Small intestine (tissue), 7 donors: ENCODE measurements at regions not wholly inside any gene's neighbourhood (a gene's known extent, or its start where the extent isn't known, plus 50 kb on each side); places are given as distances from the start of the nearest gene placed in this dataset.

Source experiments
- DNase-seq, 2 donors: peaks; one replicate each; pipeline versions ENCODE4 v3.0.0 to v3.0.0-alpha.2; 2013
- FAIRE-seq: peaks from 2 replicates; lab custom pipeline; 2012; peaks lifted over from hg19 to GRCh38; lab: Jason Lieb, UNC
- H3K27ac ChIP-seq, 3 donors: one replicate each; pipeline ENCODE4 v1.5.1; 2013; ENCODE audit warnings: low read length in 2 of 3, mild to moderate bottlenecking in 2 of 3, control low read depth in 1 of 3, inconsistent platforms in 1 of 3, low read depth in 1 of 3, moderate library complexity in 1 of 3
- H3K27me3 ChIP-seq, 3 donors: one replicate each; pipeline ENCODE4 v1.6.1; 2013; ENCODE audit warnings: low read length in 3 of 3, inconsistent platforms in 1 of 3; ENCODE audit not compliant: control insufficient read depth in 3 of 3, insufficient read depth in 3 of 3
- H3K36me3 ChIP-seq, 3 donors: one replicate each; pipeline ENCODE4 v1.6.1; 2013; ENCODE audit warnings: low read length in 3 of 3, inconsistent platforms in 1 of 3, low read depth in 1 of 3, mild to moderate bottlenecking in 1 of 3, moderate library complexity in 1 of 3; ENCODE audit not compliant: control insufficient read depth in 3 of 3, insufficient read depth in 2 of 3
- H3K4me1 ChIP-seq, 3 donors: one replicate each; pipeline ENCODE4 v1.6.1; 2013; ENCODE audit warnings: low read length in 2 of 3, inconsistent platforms in 1 of 3, low read depth in 1 of 3, mild to moderate bottlenecking in 1 of 3, moderate library complexity in 1 of 3; ENCODE audit not compliant: control insufficient read depth in 3 of 3, insufficient read depth in 2 of 3
- H3K4me3 ChIP-seq, 3 donors: one replicate each; pipeline ENCODE4 v1.5.1; 2013; ENCODE audit warnings: low read length in 3 of 3, control low read depth in 1 of 3, inconsistent platforms in 1 of 3, low read depth in 1 of 3, mild to moderate bottlenecking in 1 of 3, moderate library complexity in 1 of 3
- H3K9me3 ChIP-seq, 2 donors: one replicate each; pipeline ENCODE4 v1.6.1; 2013; ENCODE audit warnings: low read depth in 1 of 2, low read length in 1 of 2; ENCODE audit not compliant: control insufficient read depth in 2 of 2, insufficient read depth in 1 of 2
- WGBS, 3 donors: extraction: QIAGEN DNeasy Blood & Tissue Kit; methylation state at CpG; one replicate each; pipeline ENCODE4 v1.1.7; 2013; 5-methylcytosine and 5-hydroxymethylcytosine counted together
- donor health status: healthy with polysubstance abuse.
- donor health status: control.
- donor health status: control.
- donor health status: Bipolar disorder and iron deficiency.
- donor health status: healthy.

DNA sequence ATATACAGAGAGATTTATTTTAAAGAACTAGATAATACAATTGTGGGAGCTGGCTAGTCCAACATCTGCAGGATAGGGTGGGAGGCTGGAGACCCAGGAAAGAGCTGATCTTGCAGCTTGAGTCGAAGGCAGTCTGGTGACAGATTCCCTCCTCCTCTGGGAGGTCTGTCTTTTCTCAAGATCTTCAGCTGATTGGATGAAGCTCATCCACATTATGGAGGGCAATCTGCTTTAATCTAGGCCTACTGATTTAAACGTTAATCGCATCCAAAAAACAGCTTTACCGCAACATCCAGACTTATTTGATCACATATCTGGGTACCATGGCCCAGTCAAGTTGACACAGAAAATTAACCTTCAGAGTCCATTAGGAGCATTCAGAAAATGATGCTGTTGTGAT, 168.1 kb downstream of the ATPSCKMT start:
- no peak for FAIRE-seq

DNA sequence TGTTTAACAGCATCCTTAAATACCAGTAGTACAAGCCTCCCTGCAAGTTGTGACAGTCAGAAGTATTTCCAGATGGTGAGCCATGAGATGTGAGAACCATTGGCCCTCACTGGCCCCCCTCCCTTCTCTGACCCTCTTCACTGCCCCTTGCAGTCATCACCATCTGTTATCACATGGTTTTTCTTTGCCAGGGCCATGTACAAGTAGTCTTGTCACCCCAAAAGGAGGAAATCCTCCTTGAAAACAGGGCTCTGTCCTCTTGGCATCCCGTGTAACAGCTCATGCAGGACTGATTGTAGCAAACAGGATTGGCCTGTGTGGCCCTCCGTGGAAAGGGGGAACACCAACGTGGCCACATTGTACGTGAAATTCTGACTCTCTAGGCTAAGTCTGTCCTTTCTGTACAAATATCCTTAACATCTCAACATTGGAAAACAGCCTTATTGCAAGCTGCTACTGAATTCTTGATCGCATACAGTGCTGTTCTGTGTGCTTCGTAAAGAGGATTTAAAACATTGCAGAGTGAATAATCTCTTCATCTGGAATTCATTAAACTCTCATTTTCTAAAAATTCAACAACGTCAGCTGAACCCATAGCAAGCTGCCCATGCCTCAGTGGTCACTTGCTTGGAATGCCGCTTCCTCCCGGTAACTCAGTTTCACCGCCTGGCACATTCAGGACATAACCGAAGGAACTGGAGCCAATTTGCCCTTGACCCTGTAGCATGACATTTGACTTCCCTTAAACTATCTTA, 171.7 kb downstream of the ATPSCKMT start:
- WGBS, 3 donors: 72 to 84% (median 83%) methylated on average over 11 of the region's 11 CpGs

More for the DNA sequence above, 168.1 kb downstream of the ATPSCKMT start:
- Histone ChIP-seq H3K9me3 (no peaks in the 10 kb centered on the region), H3K27ac (no peak overlapping the region), H3K27me3 (no peaks in the 10 kb centered on the region), H3K4me1 (no peaks in the 10 kb centered on the region), H3K36me3 (no peaks in the 10 kb centered on the region), H3K4me3 (no peak overlapping the region)
- no peak for DNase-seq
- 81 to 82% (median 81%) methylated on average over 4 of the region's 4 CpGs for WGBS, 3 donors

DNA sequence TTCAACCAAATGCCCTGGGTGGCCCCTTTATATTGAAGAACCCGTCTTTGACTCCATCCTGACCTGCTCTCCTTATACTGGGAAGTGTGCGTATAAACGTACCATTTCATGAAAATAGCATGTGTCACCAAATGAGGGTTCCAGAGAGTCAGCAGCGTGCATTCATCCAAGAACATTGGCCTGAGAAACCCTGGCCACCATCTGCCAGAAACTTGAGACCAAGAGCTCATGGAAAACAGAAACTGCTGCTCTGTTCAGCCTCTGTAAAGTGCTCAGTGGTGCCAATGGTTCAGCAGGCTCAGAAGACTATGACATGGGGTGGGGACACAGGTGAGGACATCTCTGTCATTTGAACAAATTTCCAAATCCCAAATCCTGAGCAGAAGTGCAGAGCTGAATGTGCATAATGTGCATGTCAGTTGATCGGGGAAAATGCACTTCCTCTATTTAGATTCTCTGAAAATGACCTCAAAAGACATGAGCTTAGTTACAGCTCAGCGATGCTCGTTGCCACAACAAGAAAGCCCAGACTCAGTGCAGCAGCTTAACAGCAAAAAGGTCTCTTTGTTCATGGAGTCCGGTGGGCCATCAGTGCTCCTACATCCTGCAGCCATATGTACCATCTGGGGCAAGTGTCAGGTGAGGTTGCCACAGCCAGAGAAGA, 176.1 kb downstream of the ATPSCKMT start:
- 69 to 82% (median 76%) methylated on average over 8 of the region's 8 CpGs for WGBS, 3 donors

More for the DNA sequence above, 171.7 kb downstream of the ATPSCKMT start:
- Histone ChIP-seq H3K27me3 (no peaks in the 10 kb centered on the region), H3K4me1 (no peaks in the 10 kb centered on the region), H3K27ac (no peak overlapping the region), H3K36me3 (no peaks in the 10 kb centered on the region), H3K4me3 (no peak overlapping the region), H3K9me3 (no peaks in the 10 kb centered on the region)
- FAIRE-seq (no peak), DNase-seq (no peak)

DNA sequence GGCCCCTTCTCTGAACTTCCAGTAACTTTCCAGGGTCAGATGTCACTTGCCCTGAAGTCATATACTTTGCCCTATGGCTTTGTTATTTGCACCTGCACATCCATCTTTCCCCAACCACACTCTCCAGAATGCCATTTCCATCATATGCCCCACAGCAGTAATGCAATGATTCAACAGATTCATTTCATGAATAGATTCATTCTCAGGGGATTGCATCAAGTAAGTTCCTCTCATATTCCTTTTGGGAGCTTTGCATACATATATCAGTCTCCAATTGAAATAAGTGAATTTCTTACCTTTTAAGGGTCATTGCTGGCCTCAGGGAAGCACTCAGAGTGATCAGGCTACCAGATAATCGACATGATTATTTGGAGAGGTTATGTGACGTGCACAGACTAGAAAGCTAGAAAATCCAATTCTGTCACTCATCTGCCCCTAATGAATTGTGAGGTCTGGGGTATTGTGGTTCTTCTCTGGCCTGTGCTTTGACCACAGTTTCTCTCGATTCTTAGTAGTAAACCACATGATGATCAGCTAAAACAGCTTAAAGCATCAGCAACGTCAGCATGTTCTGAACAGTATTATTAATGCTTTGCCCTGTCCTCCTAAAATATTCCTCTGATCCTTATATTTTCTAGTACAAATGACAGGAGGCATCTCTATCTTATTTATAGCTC, 179.9 kb downstream of the ATPSCKMT start:
- no peak overlapping the region for H3K4me3 ChIP-seq
- H3K4me1 ChIP-seq: no peaks in the 10 kb centered on the region
- no peaks in the 10 kb centered on the region for H3K36me3 ChIP-seq
- FAIRE-seq (no peak), DNase-seq (no peak)
- H3K9me3 ChIP-seq: no peaks in the 10 kb centered on the region
- 71 to 82% (median 81%) methylated on average over 4 of the region's 4 CpGs for WGBS, 3 donors
- no peak overlapping the region for H3K27ac ChIP-seq
- peaks cover 0 to 2% (median 0%) of the 10 kb centered on the region in 3 donors for H3K27me3 ChIP-seq

More for the DNA sequence above, 176.1 kb downstream of the ATPSCKMT start:
- Histone ChIP-seq H3K36me3 (no peaks in the 10 kb centered on the region), H3K27ac (no peak overlapping the region), H3K4me3 (no peak overlapping the region), H3K27me3 (no peaks in the 10 kb centered on the region), H3K4me1 (no peaks in the 10 kb centered on the region), H3K9me3 (no peaks in the 10 kb centered on the region)
- DNase-seq (no peak), FAIRE-seq (no peak)

DNA sequence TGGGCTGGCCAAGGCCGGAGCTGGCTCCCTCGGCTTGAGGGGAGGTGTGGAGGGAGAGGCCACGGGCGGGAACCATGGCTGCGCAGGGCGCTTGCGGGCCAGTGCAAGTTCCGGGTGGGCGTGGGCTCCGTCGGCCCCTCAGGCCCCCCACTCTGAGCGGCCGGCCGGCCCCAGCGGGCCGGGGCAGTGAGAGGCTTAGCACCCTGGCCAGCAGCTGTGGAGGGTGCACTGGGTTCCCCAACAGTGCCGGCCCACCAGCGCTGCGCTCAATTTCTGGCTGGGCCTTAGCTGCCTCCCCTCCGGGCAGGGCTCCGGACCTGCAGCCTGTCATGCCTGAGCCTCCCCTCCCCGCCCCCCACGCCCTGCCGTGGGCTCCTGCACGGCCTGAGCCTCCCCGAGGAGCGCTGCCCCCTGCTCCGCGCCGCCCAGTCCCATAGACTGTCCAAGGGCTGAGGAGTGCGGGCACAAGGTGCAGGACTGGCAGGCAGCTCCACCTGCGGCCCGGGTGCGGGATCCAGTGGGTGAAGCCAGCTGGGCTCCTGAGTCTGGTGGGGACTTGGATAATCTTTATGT, 184.2 kb downstream of the ATPSCKMT start:
- 92 to 96% (median 94%) methylated on average over 34 of the region's 34 CpGs for WGBS, 3 donors
- Histone ChIP-seq H3K27ac (no peak overlapping the region), H3K4me3 (no peak overlapping the region), H3K4me1 (no peaks in the 10 kb centered on the region), H3K27me3 (peaks cover 0 to 2% (median 0%) of the 10 kb centered on the region in 3 donors), H3K36me3 (no peaks in the 10 kb centered on the region), H3K9me3 (no peaks in the 10 kb centered on the region)
- DNase-seq (no peak), FAIRE-seq (no peak)

DNA sequence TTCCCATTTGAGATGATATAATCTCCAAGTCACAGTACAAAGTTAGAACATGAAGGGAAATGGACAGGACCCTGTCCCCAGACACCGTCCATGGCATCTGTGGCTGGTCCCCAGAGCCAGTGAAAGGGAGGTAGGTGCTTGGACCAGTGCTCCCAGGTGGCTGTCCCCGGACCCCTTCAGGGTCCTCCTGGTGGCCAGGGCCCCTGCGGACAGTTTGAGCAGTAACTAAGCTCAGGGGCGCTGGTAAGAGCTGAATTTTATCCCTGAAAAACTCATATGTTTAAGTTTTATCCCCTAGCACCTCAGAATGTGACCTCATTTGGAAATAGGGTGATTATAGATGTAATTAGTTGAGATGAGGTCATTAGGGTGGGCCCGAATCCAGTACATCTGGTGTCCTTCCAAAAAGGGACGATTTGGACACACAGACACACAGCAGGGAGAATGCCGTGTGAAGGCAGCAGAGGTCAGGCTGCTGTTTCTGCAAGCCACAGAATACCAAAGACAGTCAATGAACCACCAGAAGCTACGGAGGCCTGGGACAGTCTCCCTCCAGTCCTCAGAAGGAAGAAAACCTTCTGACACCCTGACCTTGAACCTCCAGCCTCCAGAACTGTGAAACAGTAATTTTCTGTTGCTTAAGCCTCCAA, 185.0 kb downstream of the ATPSCKMT start:
- DNase-seq (no peak), FAIRE-seq (no peak)
- Histone ChIP-seq H3K4me3 (no peak overlapping the region), H3K27me3 (peaks cover 0 to 2% (median 0%) of the 10 kb centered on the region in 3 donors), H3K27ac (no peak overlapping the region), H3K9me3 (no peaks in the 10 kb centered on the region), H3K36me3 (no peaks in the 10 kb centered on the region), H3K4me1 (no peaks in the 10 kb centered on the region)
- WGBS, 3 donors: 57 to 72% (median 66%) methylated on average over 8 of the region's 8 CpGs

DNA sequence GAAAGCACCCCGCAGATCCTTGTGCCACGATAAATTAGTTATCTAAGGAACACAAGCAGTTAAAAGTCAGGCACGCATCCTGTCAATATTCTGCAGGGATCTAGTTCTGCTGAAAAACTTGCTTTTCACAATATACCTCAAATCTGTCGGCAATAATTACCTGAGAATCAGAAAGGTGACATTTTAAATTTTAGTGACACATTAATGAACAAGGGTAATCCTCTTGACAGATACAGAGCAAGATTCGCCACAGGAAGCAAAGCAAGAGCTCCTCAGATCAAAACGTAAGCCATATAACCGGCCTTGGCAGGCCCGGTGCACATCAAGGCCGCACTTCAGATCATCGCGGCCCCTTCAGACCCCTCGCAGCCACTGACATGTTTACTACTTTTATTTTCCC, 185.7 kb downstream of the ATPSCKMT start:
- H3K9me3 ChIP-seq: no peaks in the 10 kb centered on the region
- 82 to 86% (median 83%) methylated on average over 12 of the region's 12 CpGs for WGBS, 3 donors
- H3K36me3 ChIP-seq: no peaks in the 10 kb centered on the region
- H3K27ac ChIP-seq: no peak overlapping the region
- H3K4me1 ChIP-seq: no peaks in the 10 kb centered on the region
- no peak overlapping the region for H3K4me3 ChIP-seq
- H3K27me3 ChIP-seq: peaks cover 0 to 2% (median 0%) of the 10 kb centered on the region in 3 donors
- no peak for FAIRE-seq
- no peak for DNase-seq

DNA sequence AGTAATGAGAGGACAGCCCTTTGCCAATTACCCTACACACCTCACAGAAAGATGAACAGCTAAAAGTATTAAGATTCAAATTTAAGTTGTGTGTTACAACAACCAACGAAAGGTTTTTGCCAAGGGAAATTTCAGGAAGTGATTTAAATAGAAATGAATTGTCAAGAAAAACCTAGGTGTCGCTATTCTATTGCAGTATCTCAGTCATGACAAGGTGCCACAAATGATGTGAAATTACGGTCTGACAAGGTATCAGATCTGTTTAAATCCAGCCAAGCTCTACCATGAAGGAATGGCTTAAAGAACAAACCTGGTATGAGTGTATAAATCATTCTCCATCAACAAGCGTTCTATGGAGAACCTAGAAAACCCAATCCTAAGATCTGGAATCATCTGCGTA, 189.7 kb downstream of the ATPSCKMT start:
- WGBS, 3 donors: 77 to 86% (median 85%) methylated on average over 5 of the region's 5 CpGs
- no peak for FAIRE-seq

More for the DNA sequence above, 189.7 kb downstream of the ATPSCKMT start:
- Histone ChIP-seq H3K9me3 (no peaks in the 10 kb centered on the region), H3K36me3 (no peaks in the 10 kb centered on the region), H3K4me3 (no peak overlapping the region), H3K27ac (no peak overlapping the region), H3K4me1 (no peaks in the 10 kb centered on the region), H3K27me3 (no peaks in the 10 kb centered on the region)
- DNase-seq: no peak
